K562 (cell line): ENCODE measurements at regions not wholly inside any gene's neighbourhood (a gene's known extent, or its start where the extent isn't known, plus 50 kb on each side); places are given as distances from the start of the nearest gene placed in this dataset.

ENCODE experiments used
- ATAC-seq: fragments of 200-7000 bp; cut with Tn5 transposase; 3 replicates; pipeline ENCODE4 v1.9.1; 2020; ENCODE audit warnings: moderate library complexity
- BruUV-seq: library from RNA; stranded (reverse); fragments of 400-500 nt; replicated peaks from 2 replicates; lab custom pipeline; 2021; lab: Mats Ljungman, UMichigan
- CTCF ChIA-PET: fragments of 300-600 bp; formaldehyde crosslinking; extraction: SDS; loops from one replicate; lab custom pipeline; 2021; ENCODE audit warnings: low intra/inter-chr PET ratio; lab: Yijun Ruan, JAX
- POLR2A ChIA-PET: fragments of 300-600, 350-650 bp; sonication (Branson Sonifier 250); formaldehyde crosslinking; extraction: SDS; loops from one replicate; lab custom pipeline; 2021; ENCODE audit warnings: antibody characterized with exemption, inconsistent platforms; lab: Yijun Ruan, JAX
- DNase-seq, 4 experiments: peaks; one replicate each; pipeline versions ENCODE4 v3.0.0 to v3.0.0-alpha.2; 2011 to 2018; ENCODE audit warnings: low spot score in 3 of 4, mixed read lengths in 3 of 4; ENCODE audit errors: extremely low read depth in 1 of 4
- FAIRE-seq: peaks from 2 replicates; lab custom pipeline; 2011; peaks lifted over from hg19 to GRCh38; lab: Jason Lieb, UNC
- H2AFZ ChIP-seq: 2 replicates; pipeline ENCODE4 v1.6.0; 2011; ENCODE audit warnings: low read depth, low read length, control low read depth, inconsistent platforms
- H3K27ac ChIP-seq: fragments of 200-600 bp; 3 replicates; pipeline ENCODE4 v1.8.0; 2011; ENCODE audit warnings: low read depth, mild to moderate bottlenecking, control low read depth, inconsistent platforms, low read length, moderate library complexity, mixed read lengths; ENCODE audit errors: extremely low read depth
- H3K27me3 ChIP-seq, 2 experiments: fragments of 300-600 bp in 1 of 2; 2 replicates in 1 of 2; 3 replicates in 1 of 2; pipeline versions ENCODE4 v1.6.0 to v1.8.0; 2011; ENCODE audit warnings: inconsistent platforms in 2 of 2, low read length in 2 of 2, mild to moderate bottlenecking in 1 of 2, mixed read lengths in 1 of 2, moderate library complexity in 1 of 2; ENCODE audit not compliant: control insufficient read depth in 2 of 2, insufficient read depth in 2 of 2
- H3K36me3 ChIP-seq: fragments of 300-600 bp; 3 replicates; pipeline ENCODE4 v1.8.0; 2011; ENCODE audit warnings: mild to moderate bottlenecking, low read length, inconsistent platforms; ENCODE audit not compliant: control insufficient read depth, insufficient read depth
- H3K4me1 ChIP-seq, 2 experiments: fragments of 200-600 bp in 1 of 2; replicated peaks in 1 of 2; 2 replicates in 1 of 2; 3 replicates in 1 of 2; pipeline versions ENCODE4 v1.5.1 to v1.8.0; 2011; ENCODE audit warnings: inconsistent platforms in 2 of 2, low read length in 2 of 2, mild to moderate bottlenecking in 1 of 2, mixed read lengths in 1 of 2, moderate library complexity in 1 of 2; ENCODE audit not compliant: control insufficient read depth in 2 of 2, insufficient read depth in 2 of 2
- H3K4me2 ChIP-seq: 2 replicates; pipeline ENCODE4 v1.6.1; 2011; ENCODE audit warnings: low read length, control low read depth, inconsistent platforms, mixed read lengths; ENCODE audit not compliant: insufficient read depth
- H3K4me3 ChIP-seq: fragments of 200-600 bp; sonication (generic), shearing (Covaris generic); 2 replicates; pipeline ENCODE4 v1.5.1; 2016; ENCODE audit warnings: control low read depth, inconsistent platforms
- H3K79me2 ChIP-seq: fragments of 200-600 bp; 3 replicates; pipeline ENCODE4 v1.8.0; 2011; ENCODE audit warnings: low read length, inconsistent platforms; ENCODE audit not compliant: control insufficient read depth, insufficient read depth
- H3K9ac ChIP-seq, 2 experiments: 2 replicates each; pipeline versions ENCODE4 v1.6.0 to v1.6.1; 2011; ENCODE audit warnings: low read depth in 2 of 2, low read length in 2 of 2, control low read depth in 1 of 2, inconsistent platforms in 1 of 2, mild to moderate bottlenecking in 1 of 2, mixed read lengths in 1 of 2; ENCODE audit not compliant: insufficient read depth in 1 of 2
- H3K9me1 ChIP-seq: one replicate; pipeline ENCODE4 v1.6.0; 2011; ENCODE audit warnings: inconsistent platforms, mild to moderate bottlenecking, low read length, moderate library complexity; ENCODE audit not compliant: control insufficient read depth, insufficient read depth
- H3K9me3 ChIP-seq: replicated peaks from 2 replicates; pipeline ENCODE4 v1.5.1; 2011; ENCODE audit warnings: low read depth, low read length, inconsistent platforms; ENCODE audit not compliant: control insufficient read depth, insufficient read depth
- H4K20me1 ChIP-seq: replicated peaks from 2 replicates; pipeline ENCODE4 v1.6.1; 2011; ENCODE audit warnings: low read length, inconsistent platforms, mixed read lengths; ENCODE audit not compliant: control insufficient read depth, insufficient read depth
- BCOR ChIP-seq: fragments of 450-650 bp; IDR thresholded peaks from 2 replicates; pipeline ENCODE4 v1.6.1; 2016
- CEBPG ChIP-seq, 3 experiments: fragments of 200-800 bp in 1 of 3; sonication (Bioruptor generic) in 1 of 3; sonication (generic) in 1 of 3; formaldehyde crosslinking in 1 of 3; IDR thresholded peaks in 2 of 3; conservative IDR thresholded peaks in 1 of 3; 2 replicates each; pipeline versions ENCODE4 v1.6.1 to v1.8.0; 2016 to 2022; ENCODE audit warnings: missing compliant biosample characterization in 2 of 3, missing genetic modification characterization in 2 of 3, mild to moderate bottlenecking in 1 of 3, missing genetic modification reagents in 1 of 3
- COPS2 ChIP-seq: fragments of 450-650 bp; conservative IDR thresholded peaks from 2 replicates; pipeline ENCODE4 v1.6.1; 2016; ENCODE audit warnings: mild to moderate bottlenecking, moderate library complexity
- FIP1L1 ChIP-seq: fragments of 200-400 bp; formaldehyde crosslinking; IDR thresholded peaks from 2 replicates; pipeline ENCODE4 v1.6.1; 2018; ENCODE audit warnings: mild to moderate bottlenecking, low read depth, low read length; ENCODE audit not compliant: poor library complexity, severe bottlenecking
- SMAD1 ChIP-seq: fragments of 150-350 bp; IDR thresholded peaks from 2 replicates; pipeline ENCODE4 v1.6.1; 2014; ENCODE audit warnings: low read length, low read depth; ENCODE audit not compliant: partially characterized antibody
- SMARCA4 ChIP-seq: fragments of 450-650 bp; IDR thresholded peaks from 2 replicates; pipeline ENCODE4 v1.6.1; 2016
- TRIM24 ChIP-seq, 2 experiments: fragments of 450-650 bp; IDR thresholded peaks; 2 replicates each; pipeline ENCODE4 v1.6.1; 2016
- ZNF3 ChIP-seq: fragments of 250-450 bp; sonication (Bioruptor Pico); IDR thresholded peaks from 2 replicates; pipeline ENCODE4 v1.5.0; 2021; ENCODE audit warnings: mild to moderate bottlenecking, moderate library complexity
- ZNF589 ChIP-seq: fragments of 200-800 bp; sonication (Bioruptor generic); IDR thresholded peaks from 2 replicates; pipeline ENCODE4 v1.6.1; 2016; ENCODE audit warnings: low read depth, missing genetic modification characterization, missing compliant biosample characterization
- WGBS: fragments of 100-300 bp; shearing (Covaris generic); methylation state at CpG from one replicate; pipeline ENCODE4 v1.1.6; 2016; ENCODE audit warnings: low coverage, mixed read lengths; ENCODE audit not compliant: insufficient coverage; ENCODE audit errors: missing lambda C conversion rate; 5-methylcytosine and 5-hydroxymethylcytosine counted together
- in situ Hi-C: fragments of 300-500 bp; cut with MboI; formaldehyde crosslinking; loops from 4 replicates; pipeline ENCODE4 v1.15.0; 2018; ENCODE audit warnings: inconsistent platforms, mixed read lengths
- intact Hi-C: fragments of 100-400 bp; cut with micrococcal nuclease; formaldehyde crosslinking; loops from 2 replicates; pipeline ENCODE4 v1.14.2; 2022
- TF ChIP-seq, protein P1 (sequence below): fragments of 250-450 bp; sonication (Bioruptor Pico); IDR thresholded peaks from 2 replicates; pipeline ENCODE4 v1.5.0; 2021; ENCODE audit warnings: mild to moderate bottlenecking, moderate library complexity

DNA sequence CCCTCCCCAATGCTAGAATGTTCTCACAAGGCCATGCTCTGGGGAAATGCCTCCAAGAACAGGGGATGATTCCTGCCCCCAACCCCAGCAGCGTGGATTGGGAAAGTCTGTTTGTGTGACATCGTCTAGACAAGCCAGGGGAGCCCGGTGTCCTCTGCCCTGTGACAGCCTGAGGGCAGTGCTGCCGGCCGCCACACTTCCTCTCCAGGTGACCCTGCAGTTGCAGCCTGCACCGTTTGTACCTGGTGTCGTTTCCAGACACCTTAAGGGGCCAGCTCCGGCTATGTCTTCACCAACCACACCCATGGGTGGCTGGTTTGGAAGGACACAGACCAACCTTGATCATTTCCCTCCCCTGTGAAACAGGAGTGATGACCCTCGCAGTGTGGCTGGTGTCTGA is 372.6 kb downstream of the BCL11B start (continued):
- TF ChIP-seq BCOR, result no peak
- TF ChIP-seq, all 486 proteins: peak for 0

DNA sequence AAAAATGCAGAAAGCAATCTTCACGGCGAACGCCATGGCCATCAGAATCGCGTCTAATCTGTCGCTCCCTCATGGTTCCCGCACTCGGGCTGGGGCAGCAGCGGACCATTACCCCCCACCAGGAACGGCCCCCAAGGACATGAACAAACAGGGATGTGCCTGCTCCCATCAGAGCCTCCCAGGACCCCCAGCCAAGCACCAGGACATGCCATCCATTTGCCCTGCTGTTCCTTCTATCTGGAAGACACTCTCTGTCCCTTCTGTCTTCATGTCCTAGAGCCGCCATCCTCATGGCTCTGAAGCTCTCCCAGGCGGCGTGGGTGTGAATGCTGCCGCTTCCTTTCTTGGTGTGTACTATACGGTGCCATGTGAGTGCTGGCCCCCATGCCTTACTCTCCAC is 371.8 kb downstream of the BCL11B start:
- POLR2A ChIA-PET, result no interaction called here
- FAIRE-seq (no peak), DNase-seq (no peak), ATAC-seq (no peak; the same call in 2 of the 3 replicates)
- 3% methylated on average over 15 of the region's 15 CpGs for WGBS
- H3K27ac ChIP-seq, result no peak overlapping the region
- BruUV-seq, result no TSS peak
- H2AFZ ChIP-seq, result no peak overlapping the region
- no peaks in the 10 kb centered on the region for H3K27me3 ChIP-seq
- no peaks in the 10 kb centered on the region for H3K9me3 ChIP-seq
- H4K20me1 ChIP-seq, result no peaks in the 10 kb centered on the region
- TF ChIP-seq SMAD1 (no peak), ZNF589 (no peak), SMARCA4 (no peak), COPS2 (no peak)
- TF ChIP-seq, all 486 proteins: peak for 0
- Histone ChIP-seq H3K9me1 (no peaks in the 10 kb centered on the region), H3K4me2 (no peak overlapping the region), H3K9ac (no peak overlapping the region), H3K4me1 (no peaks in the 10 kb centered on the region), H3K36me3 (no peaks in the 10 kb centered on the region), H3K79me2 (no peaks in the 10 kb centered on the region), H3K4me3 (no peak overlapping the region)
- intact Hi-C loops, result no loop called here
- in situ Hi-C loops, result no loop called here
- CTCF ChIA-PET, result no interaction called here

DNA sequence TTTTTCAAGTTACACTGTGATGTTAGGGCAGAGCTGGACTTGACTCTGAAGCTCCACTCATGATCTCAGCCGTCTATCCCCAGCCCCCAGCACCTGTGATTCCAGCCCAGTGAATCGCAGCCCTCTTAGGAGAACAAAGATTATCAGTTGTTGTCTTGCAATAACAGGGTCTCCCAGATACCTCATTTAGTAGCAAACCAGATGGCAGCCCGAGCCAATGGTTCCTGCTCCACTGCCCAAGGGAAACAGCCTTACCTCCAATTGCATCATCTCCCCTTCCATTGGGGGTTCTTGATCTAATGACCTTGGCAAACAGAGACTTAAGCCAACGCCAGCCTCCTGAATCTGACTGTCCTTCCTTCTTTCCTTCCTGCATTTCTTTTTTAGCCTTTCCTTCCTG is 371.2 kb downstream of the BCL11B start:
- Histone ChIP-seq H3K4me3 (no peak overlapping the region), H3K27me3 (no peaks in the 10 kb centered on the region), H3K9ac (no peak overlapping the region), H3K4me2 (no peak overlapping the region), H3K27ac (no peak overlapping the region), H2AFZ (no peak overlapping the region), H3K36me3 (no peaks in the 10 kb centered on the region), H3K9me3 (no peaks in the 10 kb centered on the region), H3K9me1 (no peaks in the 10 kb centered on the region), H3K4me1 (no peaks in the 10 kb centered on the region), H3K79me2 (no peaks in the 10 kb centered on the region), H4K20me1 (no peaks in the 10 kb centered on the region)
- ChIA-PET POLR2A (no interaction called here), CTCF (no interaction called here)
- DNase-seq (no peak), FAIRE-seq (no peak), ATAC-seq (no peak)
- 0% methylated on average over 4 of the region's 4 CpGs for WGBS
- no TSS peak for BruUV-seq
- intact Hi-C loops (no loop called here), in situ Hi-C loops (no loop called here)
- TF ChIP-seq, protein P1, sequence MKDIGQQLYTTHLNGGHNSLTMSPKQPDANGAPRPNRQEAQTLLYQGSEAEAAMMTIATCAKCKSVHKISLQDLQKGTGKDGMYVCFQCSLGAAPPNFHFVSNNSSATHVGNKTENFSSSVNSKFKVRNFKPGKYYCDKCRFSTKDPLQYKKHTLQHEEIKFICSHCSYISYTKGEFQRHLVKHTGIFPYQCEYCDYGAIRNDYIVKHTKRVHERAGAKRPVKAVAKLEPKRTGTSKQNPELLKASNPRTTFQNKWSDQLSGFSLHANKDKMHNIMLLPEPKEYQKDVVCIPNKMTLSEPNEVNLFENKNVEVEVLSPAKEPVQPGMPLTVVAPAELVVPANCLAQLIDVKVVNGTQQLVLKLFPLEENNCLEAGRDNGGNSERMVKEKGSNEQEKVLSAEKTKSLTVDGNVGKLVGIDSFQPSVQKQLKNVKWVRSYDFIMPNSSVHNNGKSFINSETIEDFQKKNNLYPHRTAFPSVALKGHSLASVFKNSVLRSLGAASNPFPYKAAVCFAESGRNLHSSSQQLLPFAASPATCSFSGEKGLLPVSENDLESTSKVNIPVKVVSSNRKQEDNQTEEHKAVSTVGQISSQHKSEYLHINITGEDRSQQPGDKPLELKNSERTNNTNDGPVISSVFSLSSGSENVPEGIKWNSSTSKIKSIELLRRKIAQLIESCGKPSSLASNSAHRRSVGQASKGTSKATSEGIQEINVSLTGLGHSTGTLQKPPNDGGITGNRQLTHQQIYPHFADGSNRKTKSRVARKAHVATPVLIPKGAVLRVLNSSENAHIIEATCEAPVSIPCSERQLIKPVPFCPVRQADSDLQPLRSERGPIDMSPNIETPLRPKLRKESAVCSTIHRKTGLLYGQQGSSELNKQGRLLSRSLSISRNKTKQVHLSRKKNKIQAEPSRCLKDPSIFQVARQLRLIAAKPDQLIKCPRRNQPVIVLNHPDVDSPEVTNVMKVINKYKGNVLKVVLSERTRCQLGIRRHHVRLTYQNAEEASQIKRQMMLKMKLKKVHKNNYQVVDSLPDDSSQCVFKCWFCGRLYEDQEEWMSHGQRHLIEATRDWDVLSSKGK (CRISPR knock-in tag), result no peak
- peak in 1 of 2 experiments; percentile 52; a peak in 1 of 4 replicates for TF ChIP-seq TRIM24 (IDR thresholded peaks at IDR 0.05)
- no peak for TF ChIP-seq CEBPG (CRISPR knock-in tag; IDR thresholded peaks at IDR 0.05)
- peak; percentile 44 to 56; a peak in 3 of 4 replicates for TF ChIP-seq CEBPG (tag; conservative IDR thresholded peaks at IDR 0.05 in 1 of 2, IDR thresholded peaks at IDR 0.05 in 1 of 2)
- TF ChIP-seq ZNF3 (CRISPR knock-in tag), result no peak
- TF ChIP-seq FIP1L1, result no peak
